NCI-H748 (cell line): ENCODE measurements at regions not wholly inside any gene's neighbourhood (a gene's known extent, or its start where the extent isn't known, plus 50 kb on each side); places are given as distances from the start of the nearest gene placed in this dataset.

Experiments used
- DNase-seq: peaks from one replicate; lab custom pipeline; 2025; ENCODE audit not compliant: unreplicated experiment; lab: John Stamatoyannopoulos, UW

- no peak for DNase-seq
Observed at GRCh38 chr2:8416849-8417832, 264.7 kb upstream of the ID2 start.

- DNase-seq: no peak
Observed at GRCh38 chr2:8418721-8419120, 263.1 kb upstream of the ID2 start.

- no peak for DNase-seq
Observed at GRCh38 chr2:8421658-8422449, 260.0 kb upstream of the ID2 start.

- no peak for DNase-seq
Observed at GRCh38 chr2:8422450-8422800, 259.4 kb upstream of the ID2 start.

GRCh38 chr2:8424997-8425900, 256.6 kb upstream of the ID2 start:
- peak; percentile 59 for DNase-seq

- DNase-seq: no peak
Observed at GRCh38 chr2:8426550-8426949, 255.3 kb upstream of the ID2 start.

GRCh38 chr2:8427211-8427610, 254.6 kb upstream of the ID2 start:
- no peak for DNase-seq

GRCh38 chr2:8430628-8431027, 251.2 kb upstream of the ID2 start:
- DNase-seq: no peak

- no peak for DNase-seq
Observed at GRCh38 chr2:8431446-8432125, 250.3 kb upstream of the ID2 start.

GRCh38 chr2:8432706-8433336, 249.0 kb upstream of the ID2 start:
- DNase-seq: no peak

- no peak for DNase-seq
Observed at GRCh38 chr2:8433390-8433789, 248.5 kb upstream of the ID2 start.

GRCh38 chr2:8435608-8436007, 246.2 kb upstream of the ID2 start:
- DNase-seq: no peak

- no peak for DNase-seq
Observed at GRCh38 chr2:8436585-8436984, 245.3 kb upstream of the ID2 start.

- DNase-seq: no peak
Observed at GRCh38 chr2:8437228-8437948, 244.5 kb upstream of the ID2 start.

- no peak for DNase-seq
Observed at GRCh38 chr2:8437949-8438400, 243.9 kb upstream of the ID2 start.

GRCh38 chr2:8438476-8438875, 243.4 kb upstream of the ID2 start:
- no peak for DNase-seq

- DNase-seq: no peak
Observed at GRCh38 chr2:8438996-8439395, 242.9 kb upstream of the ID2 start.

- no peak for DNase-seq
Observed at GRCh38 chr2:8440029-8440778, 241.7 kb upstream of the ID2 start.

- DNase-seq: no peak
Observed at GRCh38 chr2:8441371-8441770, 240.5 kb upstream of the ID2 start.
